Type B pancreatic cell (in vitro differentiated cells): ENCODE measurements at regions not wholly inside any gene's neighbourhood (a gene's known extent, or its start where the extent isn't known, plus 50 kb on each side); places are given as distances from the start of the nearest gene placed in this dataset.

ENCODE experiments used
- DNase-seq: peaks from one replicate; pipeline ENCODE4 v3.0.0; 2021; ENCODE audit warnings: mixed read lengths; ENCODE audit not compliant: unreplicated experiment; ENCODE audit errors: extremely low spot score
- H3K27ac Mint-ChIP-seq: 2 replicates; pipeline ENCODE4 v1.8.0; 2021; ENCODE audit warnings: mild to moderate bottlenecking, mixed read lengths
- H3K27me3 Mint-ChIP-seq: 2 replicates; pipeline ENCODE4 v1.8.0; 2021; ENCODE audit warnings: mixed read lengths
- H3K36me3 Mint-ChIP-seq: 2 replicates; pipeline ENCODE4 v1.8.0; 2021; ENCODE audit warnings: mixed read lengths
- H3K4me1 Mint-ChIP-seq: one replicate; pipeline ENCODE4 v1.8.0; 2021; ENCODE audit warnings: mixed read lengths; ENCODE audit not compliant: unreplicated experiment
- H3K4me3 Mint-ChIP-seq: 2 replicates; pipeline ENCODE4 v1.8.0; 2021; ENCODE audit warnings: mild to moderate bottlenecking, mixed read lengths
- H3K9me3 Mint-ChIP-seq: 2 replicates; pipeline ENCODE4 v1.8.0; 2021; ENCODE audit warnings: mixed read lengths
- CTCF ChIP-seq: fragments of 200-600 bp; sonication (generic); conservative IDR thresholded peaks from 2 replicates; pipeline ENCODE4 v1.5.0; 2021; ENCODE audit warnings: antibody characterized with exemption, mild to moderate bottlenecking

GRCh38 chr11:109654091-109654490 lies 232.1 kb downstream of the C11orf87 start:
- Mint-ChIP-seq H3K4me1 (no peaks in the 10 kb centered on the region), H3K36me3 (no peaks in the 10 kb centered on the region), H3K4me3 (no peak overlapping the region), H3K9me3 (no peaks in the 10 kb centered on the region), H3K27ac (no peak overlapping the region), H3K27me3 (peaks cover 8% of the 10 kb centered on the region)
- TF ChIP-seq CTCF: no peak
- no peak for DNase-seq

GRCh38 chr11:109658190-109658589 lies 236.2 kb downstream of the C11orf87 start:
- peaks cover 20% of the 10 kb centered on the region for H3K27me3 Mint-ChIP-seq
- TF ChIP-seq CTCF: no peak
- H3K4me1 Mint-ChIP-seq: no peaks in the 10 kb centered on the region
- DNase-seq: no peak
- no peaks in the 10 kb centered on the region for H3K36me3 Mint-ChIP-seq
- no peak overlapping the region for H3K27ac Mint-ChIP-seq
- no peak overlapping the region for H3K4me3 Mint-ChIP-seq
- H3K9me3 Mint-ChIP-seq: no peaks in the 10 kb centered on the region

GRCh38 chr11:109667719-109668118 lies 245.7 kb downstream of the C11orf87 start:
- no peak for DNase-seq
- no peak overlapping the region for H3K27ac Mint-ChIP-seq

GRCh38 chr11:109668973-109669634 lies 247.1 kb downstream of the C11orf87 start:
- Mint-ChIP-seq H3K36me3 (no peaks in the 10 kb centered on the region), H3K4me1 (no peaks in the 10 kb centered on the region), H3K27ac (no peak overlapping the region), H3K4me3 (no peak overlapping the region), H3K9me3 (peaks cover 8% of the 10 kb centered on the region), H3K27me3 (peaks cover 8% of the 10 kb centered on the region)
- DNase-seq: no peak
- TF ChIP-seq CTCF: no peak

More at GRCh38 chr11:109667719-109668118, 245.7 kb downstream of the C11orf87 start:
- Mint-ChIP-seq H3K9me3 (peaks cover 8% of the 10 kb centered on the region), H3K4me1 (no peaks in the 10 kb centered on the region), H3K27me3 (peaks cover 14% of the 10 kb centered on the region), H3K36me3 (no peaks in the 10 kb centered on the region), H3K4me3 (no peak overlapping the region)
- TF ChIP-seq CTCF: no peak

- Mint-ChIP-seq H3K4me1 (no peaks in the 10 kb centered on the region), H3K9me3 (no peaks in the 10 kb centered on the region), H3K4me3 (no peak overlapping the region), H3K27me3 (no peaks in the 10 kb centered on the region), H3K36me3 (no peaks in the 10 kb centered on the region), H3K27ac (no peak overlapping the region)
- DNase-seq: no peak
- no peak for TF ChIP-seq CTCF
These were observed 255.2 kb downstream of the C11orf87 start for GRCh38 chr11:109677231-109677630.
